ENCODE measurements at regions not wholly inside any gene's neighbourhood (a gene's known extent, or its start where the extent isn't known, plus 50 kb on each side); places are given as distances from the start of the nearest gene placed in this dataset.

DNA sequence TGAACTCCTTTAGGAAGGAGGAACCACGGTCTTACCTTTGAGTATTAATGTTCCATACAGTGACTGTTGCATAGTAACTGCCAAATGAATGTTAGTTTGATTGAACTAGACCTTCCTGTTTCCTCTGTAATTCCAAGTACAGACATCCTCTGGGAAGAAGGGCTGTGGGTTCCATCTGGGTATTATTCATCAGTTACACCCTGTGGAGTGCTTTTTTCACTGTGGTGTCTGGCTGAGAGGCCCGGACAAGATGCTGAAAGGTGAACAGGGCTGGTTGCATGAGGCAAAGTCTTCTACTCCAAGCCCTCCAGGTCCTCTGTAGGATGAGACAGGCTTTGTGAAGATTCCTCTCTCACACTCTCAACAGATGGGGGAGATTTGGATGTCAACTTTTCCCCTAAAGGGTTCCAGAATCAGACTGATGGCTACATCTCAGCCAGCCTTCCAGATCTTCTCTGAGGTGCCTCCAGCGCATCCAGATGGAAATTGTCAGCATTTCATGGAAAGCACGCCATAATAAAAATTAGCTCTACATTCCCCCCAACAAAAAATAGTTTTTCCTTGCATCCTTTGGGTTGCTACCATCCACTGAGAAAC, 230.9 kb downstream of the GAS1 start:
- DNase-seq (ENCODE audit: low read depth in 2 of 2) = peak in 1 of 2 donors; percentile 27
- Histone ChIP-seq H3K9me3 (ENCODE audit: control insufficient read depth, insufficient read depth, low read depth, low read length) (no peaks in the 10 kb centered on the region), H3K79me2 (ENCODE audit: control insufficient read depth, insufficient read depth, low read length) (no peaks in the 10 kb centered on the region), H2AFZ (ENCODE audit: low read length) (no peak overlapping the region), H4K20me1 (ENCODE audit: control insufficient read depth, extremely low read depth, insufficient read depth, low read length) (no peaks in the 10 kb centered on the region), H3K9ac (ENCODE audit: insufficient read depth, low read length) (no peak overlapping the region), H3K4me1 (ENCODE audit: control insufficient read depth, extremely low read depth, insufficient read depth, low read length) (peaks cover 8% of the 10 kb centered on the region), H3K4me2 (ENCODE audit: extremely low read depth, insufficient read depth, low read length) (no peak overlapping the region), H3K36me3 (ENCODE audit: control insufficient read depth, insufficient read depth, low read length) (no peaks in the 10 kb centered on the region), H3K27me3 (ENCODE audit: control insufficient read depth, insufficient read depth, low read length) (no peaks in the 10 kb centered on the region), H3K4me3 (replicated peaks in 1 of 4; ENCODE audit: control extremely low read depth in 1 of 4, insufficient read depth in 1 of 4, low read depth in 3 of 4, low read length in 4 of 4) (no peak overlapping the region), H3K27ac (ENCODE audit: insufficient read depth, low read length) (no peak overlapping the region)
- TF ChIP-seq, protein P1, sequence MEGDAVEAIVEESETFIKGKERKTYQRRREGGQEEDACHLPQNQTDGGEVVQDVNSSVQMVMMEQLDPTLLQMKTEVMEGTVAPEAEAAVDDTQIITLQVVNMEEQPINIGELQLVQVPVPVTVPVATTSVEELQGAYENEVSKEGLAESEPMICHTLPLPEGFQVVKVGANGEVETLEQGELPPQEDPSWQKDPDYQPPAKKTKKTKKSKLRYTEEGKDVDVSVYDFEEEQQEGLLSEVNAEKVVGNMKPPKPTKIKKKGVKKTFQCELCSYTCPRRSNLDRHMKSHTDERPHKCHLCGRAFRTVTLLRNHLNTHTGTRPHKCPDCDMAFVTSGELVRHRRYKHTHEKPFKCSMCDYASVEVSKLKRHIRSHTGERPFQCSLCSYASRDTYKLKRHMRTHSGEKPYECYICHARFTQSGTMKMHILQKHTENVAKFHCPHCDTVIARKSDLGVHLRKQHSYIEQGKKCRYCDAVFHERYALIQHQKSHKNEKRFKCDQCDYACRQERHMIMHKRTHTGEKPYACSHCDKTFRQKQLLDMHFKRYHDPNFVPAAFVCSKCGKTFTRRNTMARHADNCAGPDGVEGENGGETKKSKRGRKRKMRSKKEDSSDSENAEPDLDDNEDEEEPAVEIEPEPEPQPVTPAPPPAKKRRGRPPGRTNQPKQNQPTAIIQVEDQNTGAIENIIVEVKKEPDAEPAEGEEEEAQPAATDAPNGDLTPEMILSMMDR (conservative IDR thresholded peaks at IDR 0.05 in 1 of 2, IDR thresholded peaks at IDR 0.05 in 1 of 2; ENCODE audit: low read depth in 1 of 2, low read length in 2 of 2) = no peak
- TF ChIP-seq EZH2 (IDR thresholded peaks at IDR 0.05; ENCODE audit: low read length, missing control alignments) = no peak

DNA sequence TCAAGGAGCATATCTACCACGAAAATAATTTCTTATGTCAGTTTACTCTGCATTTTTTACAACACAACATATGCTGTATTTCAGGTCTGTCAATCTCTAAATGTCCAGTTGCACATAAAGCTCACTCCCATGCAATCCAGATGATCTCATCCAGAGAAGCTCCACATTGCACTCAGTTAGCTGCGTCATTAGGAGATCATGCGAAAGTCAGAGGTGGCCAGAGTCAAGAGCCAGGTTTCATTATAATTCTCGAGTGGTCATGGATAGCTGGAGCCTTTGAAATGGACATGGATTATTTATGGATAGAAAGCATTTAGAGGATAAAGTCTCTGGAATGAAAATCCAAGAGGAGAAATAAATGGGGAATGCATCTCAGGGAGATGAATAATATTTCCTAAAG, 232.3 kb downstream of the GAS1 start:
- H3K27ac ChIP-seq (ENCODE audit: insufficient read depth, low read length) = no peak overlapping the region

DNA sequence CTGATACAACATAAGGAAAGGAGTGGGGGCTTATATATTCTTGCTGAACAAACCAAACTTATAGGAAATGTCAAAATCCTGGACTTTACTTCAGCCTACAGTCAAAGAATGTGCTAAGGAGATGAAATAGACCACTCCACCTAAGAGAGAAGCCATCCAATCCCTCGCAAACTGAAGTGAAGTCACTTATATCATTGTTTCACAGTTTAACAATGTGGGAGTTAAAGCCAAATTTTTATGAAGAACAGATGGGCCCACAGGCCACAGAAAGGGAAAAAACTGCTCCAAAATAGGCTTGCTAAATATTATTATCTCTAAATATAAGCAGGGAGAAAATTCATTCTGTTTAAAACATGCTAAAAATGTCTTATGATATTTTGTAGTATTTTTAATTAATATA, 233.3 kb downstream of the GAS1 start:
- Histone ChIP-seq H3K27me3 (ENCODE audit: control insufficient read depth, insufficient read depth, low read length) (no peaks in the 10 kb centered on the region), H3K27ac (ENCODE audit: insufficient read depth, low read length) (peak overlapping the region; percentile 24), H3K4me1 (ENCODE audit: control insufficient read depth, extremely low read depth, insufficient read depth, low read length) (peaks cover 4% of the 10 kb centered on the region), H3K9me3 (ENCODE audit: control insufficient read depth, insufficient read depth, low read depth, low read length) (no peaks in the 10 kb centered on the region), H2AFZ (ENCODE audit: low read length) (no peak overlapping the region), H3K4me2 (ENCODE audit: extremely low read depth, insufficient read depth, low read length) (no peak overlapping the region), H4K20me1 (ENCODE audit: control insufficient read depth, extremely low read depth, insufficient read depth, low read length) (no peaks in the 10 kb centered on the region), H3K36me3 (ENCODE audit: control insufficient read depth, insufficient read depth, low read length) (no peaks in the 10 kb centered on the region), H3K9ac (ENCODE audit: insufficient read depth, low read length) (no peak overlapping the region), H3K4me3 (replicated peaks in 1 of 4; ENCODE audit: control extremely low read depth in 1 of 4, insufficient read depth in 1 of 4, low read depth in 3 of 4, low read length in 4 of 4) (no peak overlapping the region), H3K79me2 (ENCODE audit: control insufficient read depth, insufficient read depth, low read length) (no peaks in the 10 kb centered on the region)
- no peak for TF ChIP-seq EZH2 (IDR thresholded peaks at IDR 0.05; ENCODE audit: low read length, missing control alignments)
- TF ChIP-seq, protein P1 (conservative IDR thresholded peaks at IDR 0.05 in 1 of 2, IDR thresholded peaks at IDR 0.05 in 1 of 2; ENCODE audit: low read depth in 1 of 2, low read length in 2 of 2) = no peak
- peak in 1 of 2 donors; percentile 47 for DNase-seq (ENCODE audit: low read depth in 2 of 2)

More for the DNA sequence above, 232.3 kb downstream of the GAS1 start:
- no peak overlapping the region for H3K9ac ChIP-seq (ENCODE audit: insufficient read depth, low read length)
- DNase-seq (ENCODE audit: low read depth in 2 of 2) = peak in 1 of 2 donors; percentile 70
- H3K36me3 ChIP-seq (ENCODE audit: control insufficient read depth, insufficient read depth, low read length) = no peaks in the 10 kb centered on the region
- H3K9me3 ChIP-seq (ENCODE audit: control insufficient read depth, insufficient read depth, low read depth, low read length) = no peaks in the 10 kb centered on the region
- peaks cover 4% of the 10 kb centered on the region for H3K4me1 ChIP-seq (ENCODE audit: control insufficient read depth, extremely low read depth, insufficient read depth, low read length)
- TF ChIP-seq EZH2 (IDR thresholded peaks at IDR 0.05; ENCODE audit: low read length, missing control alignments) = no peak
- TF ChIP-seq, protein P1 (conservative IDR thresholded peaks at IDR 0.05 in 1 of 2, IDR thresholded peaks at IDR 0.05 in 1 of 2; ENCODE audit: low read depth in 1 of 2, low read length in 2 of 2) = no peak
- no peaks in the 10 kb centered on the region for H4K20me1 ChIP-seq (ENCODE audit: control insufficient read depth, extremely low read depth, insufficient read depth, low read length)
- H3K4me3 ChIP-seq (replicated peaks in 1 of 4; ENCODE audit: control extremely low read depth in 1 of 4, insufficient read depth in 1 of 4, low read depth in 3 of 4, low read length in 4 of 4) = no peak overlapping the region
- H3K27me3 ChIP-seq (ENCODE audit: control insufficient read depth, insufficient read depth, low read length) = no peaks in the 10 kb centered on the region
- H3K4me2 ChIP-seq (ENCODE audit: extremely low read depth, insufficient read depth, low read length) = no peak overlapping the region
- no peak overlapping the region for H2AFZ ChIP-seq (ENCODE audit: low read length)
- no peaks in the 10 kb centered on the region for H3K79me2 ChIP-seq (ENCODE audit: control insufficient read depth, insufficient read depth, low read length)

Data from fibroblast of lung (primary cell).